C4-2B (cell line): ENCODE measurements at regions not wholly inside any gene's neighbourhood (a gene's known extent, or its start where the extent isn't known, plus 50 kb on each side); places are given as distances from the start of the nearest gene placed in this dataset.

Experiments used
- CTCF ChIP-seq: fragments of 450-650 bp; conservative IDR thresholded peaks from 2 replicates; pipeline ENCODE4 v1.5.1; 2017; ENCODE audit warnings: mild to moderate bottlenecking
- ZFX ChIP-seq: fragments of 450-650 bp; IDR thresholded peaks from 2 replicates; pipeline ENCODE4 v1.6.1; 2017

DNA sequence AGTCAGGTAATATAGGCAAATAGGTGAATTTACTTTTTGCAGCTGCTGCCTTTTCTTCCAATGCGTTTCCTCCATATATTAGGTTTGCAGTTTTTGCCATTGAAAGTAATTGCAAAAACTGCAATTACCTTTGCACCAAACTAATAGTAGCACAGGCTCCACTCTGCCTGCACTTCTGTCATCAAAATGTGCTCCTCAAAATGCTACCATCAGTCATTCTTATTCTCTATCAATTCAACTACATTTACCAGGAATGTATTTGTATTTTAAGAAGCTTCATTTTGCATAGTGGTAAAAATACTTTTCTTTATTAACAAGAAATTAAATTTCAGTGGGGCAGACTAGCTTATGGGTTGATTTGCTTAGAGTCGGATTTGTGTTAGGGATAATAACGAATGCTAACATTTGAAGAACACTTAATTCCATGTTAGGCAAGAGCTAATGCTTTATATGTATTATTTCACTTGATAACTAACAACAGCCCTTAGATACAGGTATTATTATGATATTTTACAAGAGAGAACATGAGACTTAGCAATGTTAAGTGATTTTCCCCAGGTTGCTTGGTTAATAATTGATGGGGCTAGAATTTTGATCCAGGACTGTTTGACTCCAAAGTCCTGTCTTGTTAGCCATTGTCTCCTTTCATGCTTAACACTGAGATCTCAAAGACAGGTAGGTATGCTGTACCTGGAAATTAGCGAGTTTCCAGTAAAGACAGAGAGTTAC, 300.4 kb downstream of the MAN2A1 start:
- no peak for TF ChIP-seq CTCF
- no peak for TF ChIP-seq ZFX
